Thyroid gland (tissue), 4 donors: ENCODE measurements at regions not wholly inside any gene's neighbourhood (a gene's known extent, or its start where the extent isn't known, plus 50 kb on each side); places are given as distances from the start of the nearest gene placed in this dataset.
"Not testable (repeated sequence)": the region's sequence is repeated elsewhere in the genome, so short reads cannot be mapped to it uniquely, and the experiment has no call there.

ENCODE experiments used
- DNase-seq, 2 donors: peaks; one replicate each; pipeline ENCODE4 v3.0.0-alpha.2; 2019
- H3K27ac ChIP-seq, 3 donors: fragments of 200-600 bp; sonication (generic); 1 replicate in 2 of 3; 2 replicates in 1 of 3; pipeline ENCODE4 v1.5.1; 2016 to 2019; ENCODE audit warnings: mild to moderate bottlenecking in 1 of 3, moderate library complexity in 1 of 3
- H3K27me3 ChIP-seq: fragments of 200-600 bp; sonication (generic); one replicate; pipeline ENCODE4 v1.5.1; 2019
- H3K36me3 ChIP-seq, 2 donors: fragments of 200-600 bp; sonication (generic); one replicate each; pipeline ENCODE4 v1.5.1; 2016 to 2019
- H3K4me1 ChIP-seq, 2 donors: fragments of 200-600 bp; sonication (generic); one replicate each; pipeline ENCODE4 v1.5.1; 2017 to 2019
- H3K4me3 ChIP-seq, 3 donors: fragments of 200-600 bp; sonication (generic); replicated peaks in 1 of 3; 1 replicate in 2 of 3; 2 replicates in 1 of 3; pipeline ENCODE4 v1.5.1; 2016; ENCODE audit warnings: mild to moderate bottlenecking in 1 of 3
- H3K9me3 ChIP-seq: fragments of 200-600 bp; sonication (generic); one replicate; pipeline ENCODE4 v1.5.1; 2017
- POLR2A ChIP-seq, 2 donors: fragments of 450-650 bp; IDR thresholded peaks; one replicate each; pipeline ENCODE4 v1.6.1; 2017; ENCODE audit warnings: antibody characterized with exemption in 2 of 2, mild to moderate bottlenecking in 2 of 2, moderate library complexity in 1 of 2
- WGBS, 2 donors: methylation state at CpG; one replicate each; pipeline ENCODE4 v1.1.5; 2017; 5-methylcytosine and 5-hydroxymethylcytosine counted together
- intact Hi-C: fragments of 100-400 bp; cut with DNase I; formaldehyde crosslinking; loops from one replicate; pipeline ENCODE4 v1.15.1; 2023
- TF ChIP-seq, protein P1 (sequence below), 6 experiments: fragments of 200-600 bp in 3 of 6; fragments of 450-650 bp in 3 of 6; sonication (generic) in 3 of 6; IDR thresholded peaks; one replicate each; pipeline ENCODE4 v1.5.1; 2016 to 2019; ENCODE audit warnings: antibody characterized with exemption in 6 of 6, mild to moderate bottlenecking in 2 of 6, inconsistent platforms in 1 of 6, moderate library complexity in 1 of 6

DNA sequence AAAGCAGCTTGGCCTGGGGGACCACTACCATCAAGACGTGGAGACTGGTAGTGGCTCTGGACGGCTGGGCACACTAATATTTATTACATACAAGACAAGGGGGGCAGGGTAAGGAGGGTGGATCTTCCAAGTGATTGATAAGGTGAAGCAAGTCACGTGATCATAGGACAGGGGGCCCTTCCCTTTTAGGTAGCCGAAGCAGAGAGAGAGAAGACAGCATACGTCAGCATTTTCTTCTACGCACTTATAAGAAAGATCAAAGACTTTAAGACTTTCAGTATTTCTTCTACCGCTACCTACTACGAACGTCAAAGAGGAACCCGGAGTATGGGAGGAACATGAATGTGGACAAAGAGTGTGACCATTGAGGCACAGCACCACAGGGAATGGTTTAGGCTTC is 307.9 kb downstream of the RPIA start:
- intact Hi-C loops, result no loop called here
- H3K4me1 ChIP-seq, result no peaks in the 10 kb centered on the region

GRCh38 chr2:89000235-89000634 is 308.8 kb downstream of the RPIA start:
- Histone ChIP-seq H3K36me3 (no peaks in the 10 kb centered on the region), H3K9me3 (no peaks in the 10 kb centered on the region), H3K4me1 (no peaks in the 10 kb centered on the region), H3K27ac (no peak overlapping the region), H3K4me3 (no peak overlapping the region), H3K27me3 (no peaks in the 10 kb centered on the region)
- intact Hi-C loops, result no loop called here
- no peak for DNase-seq
- no peak for TF ChIP-seq POLR2A (IDR thresholded peaks at IDR 0.05)
- TF ChIP-seq, protein P1, sequence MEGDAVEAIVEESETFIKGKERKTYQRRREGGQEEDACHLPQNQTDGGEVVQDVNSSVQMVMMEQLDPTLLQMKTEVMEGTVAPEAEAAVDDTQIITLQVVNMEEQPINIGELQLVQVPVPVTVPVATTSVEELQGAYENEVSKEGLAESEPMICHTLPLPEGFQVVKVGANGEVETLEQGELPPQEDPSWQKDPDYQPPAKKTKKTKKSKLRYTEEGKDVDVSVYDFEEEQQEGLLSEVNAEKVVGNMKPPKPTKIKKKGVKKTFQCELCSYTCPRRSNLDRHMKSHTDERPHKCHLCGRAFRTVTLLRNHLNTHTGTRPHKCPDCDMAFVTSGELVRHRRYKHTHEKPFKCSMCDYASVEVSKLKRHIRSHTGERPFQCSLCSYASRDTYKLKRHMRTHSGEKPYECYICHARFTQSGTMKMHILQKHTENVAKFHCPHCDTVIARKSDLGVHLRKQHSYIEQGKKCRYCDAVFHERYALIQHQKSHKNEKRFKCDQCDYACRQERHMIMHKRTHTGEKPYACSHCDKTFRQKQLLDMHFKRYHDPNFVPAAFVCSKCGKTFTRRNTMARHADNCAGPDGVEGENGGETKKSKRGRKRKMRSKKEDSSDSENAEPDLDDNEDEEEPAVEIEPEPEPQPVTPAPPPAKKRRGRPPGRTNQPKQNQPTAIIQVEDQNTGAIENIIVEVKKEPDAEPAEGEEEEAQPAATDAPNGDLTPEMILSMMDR (IDR thresholded peaks at IDR 0.05), result no peak
- WGBS, 2 donors, result 77 to 83% methylated on average over 5 of the region's 5 CpGs

More for the DNA sequence above, 307.9 kb downstream of the RPIA start:
- Histone ChIP-seq H3K9me3 (no peaks in the 10 kb centered on the region), H3K4me3 (no peak overlapping the region), H3K27me3 (no peaks in the 10 kb centered on the region), H3K27ac (no peak overlapping the region), H3K36me3 (no peaks in the 10 kb centered on the region)
- 88 to 95% methylated on average over 10 of the region's 10 CpGs for WGBS, 2 donors
- TF ChIP-seq, protein P1 (IDR thresholded peaks at IDR 0.05), result no peak
- no peak for TF ChIP-seq POLR2A (IDR thresholded peaks at IDR 0.05)
- DNase-seq, result no peak

GRCh38 chr2:89004238-89004637 is 312.8 kb downstream of the RPIA start:
- WGBS, 2 donors, result 43 to 53% methylated on average over 1 of the region's 1 CpG
- H3K36me3 ChIP-seq, H3K27ac ChIP-seq, DNase-seq, intact Hi-C loops, H3K4me1 ChIP-seq, H3K27me3 ChIP-seq, H3K4me3 ChIP-seq, H3K9me3 ChIP-seq: not testable (repeated sequence)

GRCh38 chr2:89020566-89020965 is 329.1 kb downstream of the RPIA start:
- DNase-seq, H3K9me3 ChIP-seq, H3K27me3 ChIP-seq, H3K4me3 ChIP-seq, H3K27ac ChIP-seq, H3K36me3 ChIP-seq, H3K4me1 ChIP-seq, intact Hi-C loops: not testable (repeated sequence)
- WGBS, 2 donors, result 62 to 67% methylated on average over 4 of the region's 4 CpGs

- H3K4me3 ChIP-seq, H3K4me1 ChIP-seq, H3K36me3 ChIP-seq, H3K27me3 ChIP-seq, DNase-seq, intact Hi-C loops, H3K9me3 ChIP-seq, H3K27ac ChIP-seq: not testable (repeated sequence)
- 77 to 79% methylated on average over 2 of the region's 2 CpGs for WGBS, 2 donors
Measured at GRCh38 chr2:89026296-89026695, 334.8 kb downstream of the RPIA start.

DNA sequence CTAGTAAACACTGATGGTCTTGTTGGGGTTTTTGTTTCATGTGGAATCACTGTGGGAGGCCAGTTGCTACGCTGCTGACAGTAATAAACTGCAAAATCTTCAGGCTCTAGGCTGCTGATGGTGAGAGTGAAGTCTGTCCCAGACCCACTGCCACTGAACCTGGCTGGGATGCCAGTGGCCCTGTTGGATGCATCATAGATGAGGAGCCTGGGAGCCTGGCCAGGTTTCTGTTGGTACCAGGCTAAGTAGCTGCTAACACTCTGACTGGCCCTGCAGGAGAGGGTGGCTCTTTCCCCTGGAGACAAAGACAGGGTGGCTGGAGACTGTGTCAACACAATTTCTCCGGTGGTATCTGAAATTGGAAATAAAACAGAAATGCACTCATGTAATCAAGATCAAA is 335.6 kb downstream of the RPIA start:
- H3K27ac ChIP-seq, intact Hi-C loops, DNase-seq, H3K4me3 ChIP-seq, H3K9me3 ChIP-seq, H3K4me1 ChIP-seq, H3K36me3 ChIP-seq, H3K27me3 ChIP-seq: not testable (repeated sequence)
- 66 to 79% methylated on average over 2 of the region's 2 CpGs for WGBS, 2 donors

- DNase-seq, intact Hi-C loops, H3K27ac ChIP-seq, H3K4me1 ChIP-seq, H3K4me3 ChIP-seq, H3K27me3 ChIP-seq, H3K36me3 ChIP-seq, H3K9me3 ChIP-seq: not testable (repeated sequence)
- 53 to 80% methylated on average over 1 of the region's 1 CpG for WGBS, 2 donors
Measured at GRCh38 chr2:89027536-89027935, 336.1 kb downstream of the RPIA start.

DNA sequence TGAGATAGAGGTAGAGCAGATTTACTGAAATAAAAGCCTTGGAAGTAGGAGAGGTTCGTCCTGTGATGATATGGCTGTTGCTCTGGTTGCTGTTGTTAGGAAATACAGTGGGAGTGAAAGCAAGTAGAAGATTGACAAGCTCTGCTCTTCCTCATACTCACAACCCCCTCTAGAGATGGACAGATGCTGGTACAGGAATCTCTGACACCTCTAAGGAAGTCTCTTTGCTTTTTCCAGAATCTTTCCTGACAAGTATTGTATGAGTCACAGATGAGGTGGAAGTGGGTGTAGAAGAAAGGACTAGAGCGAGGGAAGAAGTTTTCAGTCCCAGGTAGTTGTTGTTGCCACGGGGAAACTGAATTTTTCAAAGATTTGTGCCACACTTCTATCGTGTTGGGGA is 337.8 kb downstream of the RPIA start:
- whole genome bisulfite sequencing, 2 donors, result 50 to 61% methylated on average over 4 of the region's 4 CpGs
- H3K4me3 ChIP-seq, H3K9me3 ChIP-seq, DNase-seq, H3K4me1 ChIP-seq, H3K36me3 ChIP-seq, intact Hi-C loops, H3K27ac ChIP-seq, H3K27me3 ChIP-seq: not testable (repeated sequence)
